8988T (cell line): ENCODE measurements at regions not wholly inside any gene's neighbourhood (a gene's known extent, or its start where the extent isn't known, plus 50 kb on each side); places are given as distances from the start of the nearest gene placed in this dataset.
"Not testable (repeated sequence)": the region's sequence is repeated elsewhere in the genome, so short reads cannot be mapped to it uniquely, and the experiment has no call there.

ENCODE experiments used
- DNase-seq: peaks from one replicate; pipeline ENCODE4 v3.0.0; 2011

GRCh38 chr1:234956821-234957329 lies 171.8 kb downstream of the TOMM20 start:
- no peak for DNase-seq

- no peak for DNase-seq
These were observed 173.4 kb downstream of the TOMM20 start for GRCh38 chr1:234955107-234955731.

GRCh38 chr1:234954613-234955012 lies 174.0 kb downstream of the TOMM20 start:
- no peak for DNase-seq

- DNase-seq, result no peak
These were observed 174.8 kb downstream of the TOMM20 start for GRCh38 chr1:234953655-234954405.

GRCh38 chr1:234950598-234950997 lies 178.0 kb downstream of the TOMM20 start:
- DNase-seq, result no peak

GRCh38 chr1:234949528-234949927 lies 179.1 kb downstream of the TOMM20 start:
- DNase-seq, result not testable (repeated sequence)

- DNase-seq, result no peak
These were observed 183.9 kb downstream of the TOMM20 start for GRCh38 chr1:234944439-234945344.

GRCh38 chr1:234943836-234944402 lies 184.7 kb downstream of the TOMM20 start:
- DNase-seq, result no peak

GRCh38 chr1:234942879-234943506 lies 185.6 kb downstream of the TOMM20 start:
- no peak for DNase-seq

GRCh38 chr1:234942012-234942332 lies 186.7 kb downstream of the TOMM20 start:
- no peak for DNase-seq

- no peak for DNase-seq
These were observed 187.2 kb downstream of the TOMM20 start for GRCh38 chr1:234941321-234942011.

- no peak for DNase-seq
These were observed 187.8 kb downstream of the TOMM20 start for GRCh38 chr1:234940841-234941240.

- no peak for DNase-seq
These were observed 189.7 kb downstream of the TOMM20 start for GRCh38 chr1:234938924-234939323.

GRCh38 chr1:234938135-234938534 lies 190.5 kb downstream of the TOMM20 start:
- no peak for DNase-seq

GRCh38 chr1:234936612-234937389 lies 191.8 kb downstream of the TOMM20 start:
- DNase-seq, result no peak

GRCh38 chr1:234934611-234935033 lies 194.0 kb downstream of the TOMM20 start:
- no peak for DNase-seq

GRCh38 chr1:234933475-234933874 lies 195.2 kb downstream of the TOMM20 start:
- no peak for DNase-seq

- no peak for DNase-seq
These were observed 195.9 kb downstream of the TOMM20 start for GRCh38 chr1:234932511-234933430.

GRCh38 chr1:234932106-234932505 lies 196.5 kb downstream of the TOMM20 start:
- no peak for DNase-seq

- DNase-seq, result no peak
These were observed 197.1 kb downstream of the TOMM20 start for GRCh38 chr1:234931404-234931973.
